ENCODE measurements at regions not wholly inside any gene's neighbourhood (a gene's known extent, or its start where the extent isn't known, plus 50 kb on each side); places are given as distances from the start of the nearest gene placed in this dataset.

DNA sequence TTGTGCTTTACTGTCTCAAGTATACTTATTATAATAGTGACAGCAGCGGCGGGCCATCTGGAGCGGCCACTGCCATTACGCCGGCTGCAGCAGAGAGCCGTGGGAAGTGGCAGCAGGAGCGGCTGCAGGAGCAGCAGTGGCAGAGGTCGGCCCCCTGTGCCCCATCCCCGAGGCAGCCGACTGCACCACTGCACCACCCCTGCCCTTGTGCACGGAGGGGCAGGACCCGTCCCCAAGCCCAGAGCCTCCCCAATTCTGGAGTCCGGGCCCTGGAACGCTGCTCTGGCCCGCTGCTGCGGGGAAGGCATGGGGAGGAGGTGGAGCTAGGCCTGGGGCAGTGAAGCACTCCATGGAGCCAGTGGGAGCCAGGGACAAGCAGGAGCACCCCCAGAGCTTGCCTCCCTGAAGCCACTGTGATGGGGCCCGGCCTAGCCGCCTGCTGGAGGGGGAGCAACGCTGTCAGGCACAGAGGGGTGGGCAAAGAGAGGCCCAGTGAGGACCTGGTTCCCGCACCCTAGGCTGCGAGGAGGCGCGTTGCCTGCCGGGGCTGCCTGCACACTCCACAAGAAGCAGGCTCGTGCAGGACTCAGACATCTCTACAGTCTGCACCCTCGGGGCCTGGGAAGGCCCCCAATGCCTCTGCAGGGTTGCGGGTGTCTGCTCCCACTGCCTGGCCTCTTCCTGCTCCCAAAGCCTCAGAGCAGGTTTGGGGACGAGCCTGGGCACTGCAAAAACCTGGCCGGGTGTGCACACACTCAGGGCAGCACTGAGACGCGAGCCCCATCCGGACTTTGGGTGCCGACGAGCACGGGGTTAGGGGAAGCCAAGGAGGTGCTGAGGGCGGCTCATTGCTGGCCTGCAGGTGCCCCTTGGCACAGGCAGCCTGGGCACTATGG is 74.2 kb upstream of the RASSF8 start:
- Histone ChIP-seq H3K36me3 (no peaks in the 10 kb centered on the region), H3F3A (ENCODE audit: low read depth) (peaks cover 25% of the 10 kb centered on the region), H3K27ac (no peak overlapping the region), H2AFZ (replicated peaks) (no peak overlapping the region), H3K4me3 (no peak overlapping the region), H3K79me2 (ENCODE audit: low read depth) (no peaks in the 10 kb centered on the region), H3K4me1 (peaks cover 42% of the 10 kb centered on the region), H3K9ac (no peak overlapping the region), H4K20me1 (ENCODE audit: low read depth) (no peaks in the 10 kb centered on the region), H3K9me3 (ENCODE audit: low read depth) (no peaks in the 10 kb centered on the region), H3K27me3 (no peaks in the 10 kb centered on the region), H3K4me2 (no peak overlapping the region)
- Mint-ChIP-seq H3K27me3 (ENCODE audit: insufficient read depth, low read depth) (no peaks in the 10 kb centered on the region), H3K9me3 (peaks cover 4% of the 10 kb centered on the region), H3K36me3 (no peaks in the 10 kb centered on the region), H3K27ac (no peak overlapping the region), H3K4me3 (no peak overlapping the region), H3K4me1 (peaks cover 18% of the 10 kb centered on the region)
- TF ChIP-seq CTCF (IDR thresholded peaks at IDR 0.05) = no peak
- TF ChIP-seq EZH2phosphoT487 (IDR thresholded peaks at IDR 0.05) = no peak
- no peak for TF ChIP-seq EZH2 (IDR thresholded peaks at IDR 0.05)
- no peak for DNase-seq (ENCODE audit: low spot score)

DNA sequence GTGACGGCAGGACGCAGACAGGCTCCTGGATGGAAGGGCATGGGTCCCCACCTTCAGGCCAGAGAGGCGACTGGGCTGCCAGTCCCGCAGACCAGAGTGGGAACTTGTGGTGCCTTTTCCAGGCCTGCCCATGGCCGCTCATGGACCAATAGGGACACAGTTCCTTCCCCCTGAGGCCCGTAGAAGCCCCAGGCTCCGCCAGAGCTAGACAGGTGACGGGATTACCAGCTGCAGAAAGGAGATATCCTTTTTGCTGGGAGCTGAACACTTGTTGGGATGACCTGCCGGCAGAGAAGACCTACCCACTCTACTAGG is 73.6 kb upstream of the RASSF8 start:
- Mint-ChIP-seq H3K27me3 (ENCODE audit: insufficient read depth, low read depth) (no peaks in the 10 kb centered on the region), H3K36me3 (no peaks in the 10 kb centered on the region), H3K27ac (no peak overlapping the region), H3K4me1 (peaks cover 21% of the 10 kb centered on the region), H3K9me3 (peaks cover 4% of the 10 kb centered on the region), H3K4me3 (no peak overlapping the region)
- no peaks in the 10 kb centered on the region for H3K79me2 ChIP-seq (ENCODE audit: low read depth)
- no peak for DNase-seq (ENCODE audit: low spot score)
- no peaks in the 10 kb centered on the region for H3K36me3 ChIP-seq
- H3K9me3 ChIP-seq (ENCODE audit: low read depth) = no peaks in the 10 kb centered on the region
- H3K4me1 ChIP-seq = peaks cover 48% of the 10 kb centered on the region
- no peak overlapping the region for H2AFZ ChIP-seq (replicated peaks)
- peaks cover 27% of the 10 kb centered on the region for H3F3A ChIP-seq (ENCODE audit: low read depth)
- no peak overlapping the region for H3K4me2 ChIP-seq
- H3K27ac ChIP-seq = no peak overlapping the region
- no peaks in the 10 kb centered on the region for H4K20me1 ChIP-seq (ENCODE audit: low read depth)
- TF ChIP-seq EZH2 (IDR thresholded peaks at IDR 0.05) = no peak
- H3K4me3 ChIP-seq = no peak overlapping the region
- no peaks in the 10 kb centered on the region for H3K27me3 ChIP-seq
- no peak overlapping the region for H3K9ac ChIP-seq

DNA sequence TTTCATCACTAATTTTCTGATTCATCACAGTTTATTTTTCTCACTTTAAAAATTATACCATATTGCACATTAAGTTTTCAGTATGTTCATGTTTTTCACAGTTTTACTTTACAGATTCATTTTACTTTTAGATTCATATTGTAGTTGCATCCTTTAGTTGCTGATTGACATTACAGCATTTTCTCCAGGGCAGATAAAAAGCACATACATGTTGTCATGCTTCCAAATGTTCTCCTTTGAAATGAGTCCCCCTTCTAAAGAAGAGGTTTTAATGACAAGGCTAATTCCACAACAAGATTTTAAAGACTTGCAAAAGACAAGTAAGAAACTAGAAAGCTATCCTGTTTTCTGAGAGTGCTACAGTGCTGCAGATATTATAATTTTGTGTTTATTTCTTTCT is 72.1 kb upstream of the RASSF8 start:
- Histone ChIP-seq H3F3A (ENCODE audit: low read depth) (peaks cover 27% of the 10 kb centered on the region), H3K36me3 (no peaks in the 10 kb centered on the region), H4K20me1 (ENCODE audit: low read depth) (no peaks in the 10 kb centered on the region), H3K4me1 (peaks cover 51% of the 10 kb centered on the region), H3K4me2 (peak overlapping the region; percentile 53), H3K27me3 (no peaks in the 10 kb centered on the region), H3K9ac (no peak overlapping the region), H3K9me3 (ENCODE audit: low read depth) (no peaks in the 10 kb centered on the region), H3K4me3 (no peak overlapping the region), H3K79me2 (ENCODE audit: low read depth) (no peaks in the 10 kb centered on the region), H3K27ac (no peak overlapping the region), H2AFZ (replicated peaks) (no peak overlapping the region)
- H3K27me3 Mint-ChIP-seq (ENCODE audit: insufficient read depth, low read depth) = no peaks in the 10 kb centered on the region
- no peaks in the 10 kb centered on the region for H3K36me3 Mint-ChIP-seq
- TF ChIP-seq CTCF (IDR thresholded peaks at IDR 0.05) (no peak), EZH2 (IDR thresholded peaks at IDR 0.05) (no peak), EZH2phosphoT487 (IDR thresholded peaks at IDR 0.05) (no peak)
- peaks cover 4% of the 10 kb centered on the region for H3K9me3 Mint-ChIP-seq
- no peak overlapping the region for H3K27ac Mint-ChIP-seq
- no peak overlapping the region for H3K4me3 Mint-ChIP-seq
- DNase-seq (ENCODE audit: low spot score) = no peak
- H3K4me1 Mint-ChIP-seq = peaks cover 21% of the 10 kb centered on the region

DNA sequence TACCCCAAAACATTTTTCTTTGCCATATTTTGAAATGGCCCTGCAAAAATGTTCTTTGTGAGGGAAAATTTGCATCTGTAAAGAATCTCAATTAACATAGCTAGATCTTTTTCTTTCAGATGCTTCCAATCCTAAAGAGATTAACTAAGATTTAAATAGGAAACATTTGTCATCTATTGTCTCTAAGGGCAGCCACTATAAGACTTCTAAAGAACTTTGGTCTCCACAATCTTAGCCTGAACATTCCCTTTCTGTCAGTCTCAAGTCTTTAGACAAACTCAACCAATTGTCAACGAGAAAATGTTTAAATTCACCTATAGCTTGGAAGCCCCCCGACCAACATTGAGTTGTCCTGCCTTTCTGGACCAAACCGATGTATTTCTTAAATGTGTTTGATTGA is 71.1 kb upstream of the RASSF8 start:
- H3K27ac Mint-ChIP-seq = peak overlapping the region; percentile 72
- peaks cover 21% of the 10 kb centered on the region for H3K4me1 Mint-ChIP-seq
- H4K20me1 ChIP-seq (ENCODE audit: low read depth) = no peaks in the 10 kb centered on the region
- H3K79me2 ChIP-seq (ENCODE audit: low read depth) = no peaks in the 10 kb centered on the region
- no peak for TF ChIP-seq EZH2phosphoT487 (IDR thresholded peaks at IDR 0.05)
- TF ChIP-seq CTCF (IDR thresholded peaks at IDR 0.05) = no peak
- no peak for TF ChIP-seq EZH2 (IDR thresholded peaks at IDR 0.05)
- no peak overlapping the region for H3K27ac ChIP-seq
- peaks cover 51% of the 10 kb centered on the region for H3K4me1 ChIP-seq
- no peaks in the 10 kb centered on the region for H3K27me3 ChIP-seq
- H3K36me3 ChIP-seq = no peaks in the 10 kb centered on the region
- peak; percentile 48 for DNase-seq (ENCODE audit: low spot score)
- H3K4me2 ChIP-seq = peak overlapping the region; percentile 71
- H3K36me3 Mint-ChIP-seq = no peaks in the 10 kb centered on the region
- no peak overlapping the region for H2AFZ ChIP-seq (replicated peaks)
- H3F3A ChIP-seq (ENCODE audit: low read depth) = peaks cover 27% of the 10 kb centered on the region
- H3K4me3 ChIP-seq = no peak overlapping the region
- H3K4me3 Mint-ChIP-seq = no peak overlapping the region
- H3K9me3 ChIP-seq (ENCODE audit: low read depth) = no peaks in the 10 kb centered on the region
- H3K9me3 Mint-ChIP-seq = no peaks in the 10 kb centered on the region
- H3K27me3 Mint-ChIP-seq (ENCODE audit: insufficient read depth, low read depth) = no peaks in the 10 kb centered on the region
- no peak overlapping the region for H3K9ac ChIP-seq

Data from neural progenitor cell (in vitro differentiated cells).